ENCODE measurements at regions not wholly inside any gene's neighbourhood (a gene's known extent, or its start where the extent isn't known, plus 50 kb on each side); places are given as distances from the start of the nearest gene placed in this dataset.
"Not testable (repeated sequence)": the region's sequence is repeated elsewhere in the genome, so short reads cannot be mapped to it uniquely, and the experiment has no call there.

- no peak for DNase-seq (ENCODE audit: low read depth)
Measured at GRCh38 chr3:157865352-157866000, 240.7 kb downstream of the SHOX2 start.

GRCh38 chr3:157861076-157861765 is 245.0 kb downstream of the SHOX2 start:
- no peak overlapping the region for H3K4me3 ChIP-seq (ENCODE audit: low read depth, low read length)
- no peak for DNase-seq (ENCODE audit: low read depth)

More at GRCh38 chr3:157865352-157866000, 240.7 kb downstream of the SHOX2 start:
- no peak overlapping the region for H3K4me3 ChIP-seq (ENCODE audit: low read depth, low read length)

GRCh38 chr3:157859541-157859940 is 246.7 kb downstream of the SHOX2 start:
- DNase-seq (ENCODE audit: low read depth) = no peak
- H3K4me3 ChIP-seq (ENCODE audit: low read depth, low read length) = no peak overlapping the region

GRCh38 chr3:157858821-157859220 is 247.4 kb downstream of the SHOX2 start:
- DNase-seq (ENCODE audit: low read depth) = no peak
- H3K4me3 ChIP-seq (ENCODE audit: low read depth, low read length) = no peak overlapping the region

GRCh38 chr3:157857440-157857839 is 248.8 kb downstream of the SHOX2 start:
- no peak overlapping the region for H3K4me3 ChIP-seq (ENCODE audit: low read depth, low read length)
- no peak for DNase-seq (ENCODE audit: low read depth)

GRCh38 chr3:157856078-157856939 is 249.9 kb downstream of the SHOX2 start:
- DNase-seq (ENCODE audit: low read depth) = no peak
- no peak overlapping the region for H3K4me3 ChIP-seq (ENCODE audit: low read depth, low read length)

- H3K4me3 ChIP-seq (ENCODE audit: low read depth, low read length); DNase-seq (ENCODE audit: low read depth): not testable (repeated sequence)
Measured at GRCh38 chr3:157845839-157846238, 260.4 kb downstream of the SHOX2 start.

- no peak for DNase-seq (ENCODE audit: low read depth)
- H3K4me3 ChIP-seq (ENCODE audit: low read depth, low read length) = no peak overlapping the region
Measured at GRCh38 chr3:157844800-157845565, 261.2 kb downstream of the SHOX2 start.

- no peak for DNase-seq (ENCODE audit: low read depth)
- no peak overlapping the region for H3K4me3 ChIP-seq (ENCODE audit: low read depth, low read length)
Measured at GRCh38 chr3:157844216-157844615, 262.0 kb downstream of the SHOX2 start.

GRCh38 chr3:157841029-157841428 is 265.2 kb downstream of the SHOX2 start:
- DNase-seq (ENCODE audit: low read depth) = no peak
- H3K4me3 ChIP-seq (ENCODE audit: low read depth, low read length) = no peak overlapping the region

- no peak overlapping the region for H3K4me3 ChIP-seq (ENCODE audit: low read depth, low read length)
- DNase-seq (ENCODE audit: low read depth) = no peak
Measured at GRCh38 chr3:157840564-157840963, 265.7 kb downstream of the SHOX2 start.

- DNase-seq (ENCODE audit: low read depth) = no peak
- no peak overlapping the region for H3K4me3 ChIP-seq (ENCODE audit: low read depth, low read length)
Measured at GRCh38 chr3:157838457-157838856, 267.8 kb downstream of the SHOX2 start.

GRCh38 chr3:157837336-157837735 is 268.9 kb downstream of the SHOX2 start:
- H3K4me3 ChIP-seq (ENCODE audit: low read depth, low read length) = no peak overlapping the region
- no peak for DNase-seq (ENCODE audit: low read depth)

- DNase-seq (ENCODE audit: low read depth) = no peak
- H3K4me3 ChIP-seq (ENCODE audit: low read depth, low read length) = no peak overlapping the region
Measured at GRCh38 chr3:157836022-157836421, 270.2 kb downstream of the SHOX2 start.

GRCh38 chr3:157832588-157832987 is 273.6 kb downstream of the SHOX2 start:
- H3K4me3 ChIP-seq (ENCODE audit: low read depth, low read length) = no peak overlapping the region
- DNase-seq (ENCODE audit: low read depth) = no peak

GRCh38 chr3:157830556-157831236 is 275.5 kb downstream of the SHOX2 start:
- DNase-seq (ENCODE audit: low read depth) = no peak
- H3K4me3 ChIP-seq (ENCODE audit: low read depth, low read length) = no peak overlapping the region

GRCh38 chr3:157829786-157830185 is 276.4 kb downstream of the SHOX2 start:
- no peak overlapping the region for H3K4me3 ChIP-seq (ENCODE audit: low read depth, low read length)
- DNase-seq (ENCODE audit: low read depth) = no peak

- no peak for DNase-seq (ENCODE audit: low read depth)
- no peak overlapping the region for H3K4me3 ChIP-seq (ENCODE audit: low read depth, low read length)
Measured at GRCh38 chr3:157824281-157824680, 281.9 kb downstream of the SHOX2 start.

- H3K4me3 ChIP-seq (ENCODE audit: low read depth, low read length) = no peak overlapping the region
- DNase-seq (ENCODE audit: low read depth) = no peak
Measured at GRCh38 chr3:157823050-157823449, 283.2 kb downstream of the SHOX2 start.

Measured in skeletal muscle cell (primary cell).